Stimulated activated naive CD4-positive, alpha-beta T cell treated with Interleukin-2 at 50 U/mL for 16 hours (primary cell): ENCODE measurements at regions not wholly inside any gene's neighbourhood (a gene's known extent, or its start where the extent isn't known, plus 50 kb on each side); places are given as distances from the start of the nearest gene placed in this dataset.
"Not testable (repeated sequence)": the region's sequence is repeated elsewhere in the genome, so short reads cannot be mapped to it uniquely, and the experiment has no call there.

ENCODE experiments used
- DNase-seq: peaks from one replicate; lab custom pipeline; 2025; lab: John Stamatoyannopoulos, UW

DNA sequence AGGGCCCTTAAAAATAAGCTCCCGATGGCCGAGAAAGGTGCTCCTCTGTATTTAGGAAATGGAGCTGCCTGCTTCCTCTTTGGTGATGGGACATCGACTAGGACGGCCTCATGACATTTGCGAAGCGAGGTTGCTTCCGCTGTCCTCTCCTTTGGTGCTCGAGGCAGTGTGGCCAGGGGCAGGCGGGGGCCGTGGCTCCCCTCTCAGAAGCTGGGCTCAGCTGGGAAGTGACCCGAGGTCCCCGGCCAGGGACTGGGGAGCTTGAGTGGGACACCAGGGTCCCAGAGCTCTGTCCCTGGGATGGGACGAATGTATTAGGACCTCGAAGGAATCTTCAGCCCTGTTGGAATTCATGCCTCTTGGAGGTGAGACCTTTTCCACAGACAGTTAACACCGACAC is 151.1 kb downstream of the CTTN start:
- no peak for DNase-seq

DNA sequence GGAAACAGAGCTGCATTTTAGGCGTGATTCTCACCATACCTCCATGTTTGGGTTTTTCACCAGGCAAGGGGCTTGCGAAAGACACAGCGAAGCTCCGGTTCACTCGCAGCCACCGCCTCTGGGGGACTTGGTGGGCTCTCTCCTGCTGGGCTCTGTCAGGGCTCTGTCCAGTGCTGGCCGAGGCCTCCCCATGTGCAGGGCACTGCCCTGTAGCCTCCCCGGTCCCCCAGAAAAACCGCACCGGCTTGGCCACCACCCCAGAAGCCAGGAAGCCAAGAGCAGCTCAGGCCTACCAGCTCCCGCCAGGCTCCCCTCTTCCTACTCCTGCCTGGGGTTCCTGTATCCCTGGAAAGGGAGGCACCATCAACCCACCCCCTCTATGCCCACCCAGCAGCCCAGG is 151.5 kb downstream of the CTTN start:
- DNase-seq, result no peak

DNA sequence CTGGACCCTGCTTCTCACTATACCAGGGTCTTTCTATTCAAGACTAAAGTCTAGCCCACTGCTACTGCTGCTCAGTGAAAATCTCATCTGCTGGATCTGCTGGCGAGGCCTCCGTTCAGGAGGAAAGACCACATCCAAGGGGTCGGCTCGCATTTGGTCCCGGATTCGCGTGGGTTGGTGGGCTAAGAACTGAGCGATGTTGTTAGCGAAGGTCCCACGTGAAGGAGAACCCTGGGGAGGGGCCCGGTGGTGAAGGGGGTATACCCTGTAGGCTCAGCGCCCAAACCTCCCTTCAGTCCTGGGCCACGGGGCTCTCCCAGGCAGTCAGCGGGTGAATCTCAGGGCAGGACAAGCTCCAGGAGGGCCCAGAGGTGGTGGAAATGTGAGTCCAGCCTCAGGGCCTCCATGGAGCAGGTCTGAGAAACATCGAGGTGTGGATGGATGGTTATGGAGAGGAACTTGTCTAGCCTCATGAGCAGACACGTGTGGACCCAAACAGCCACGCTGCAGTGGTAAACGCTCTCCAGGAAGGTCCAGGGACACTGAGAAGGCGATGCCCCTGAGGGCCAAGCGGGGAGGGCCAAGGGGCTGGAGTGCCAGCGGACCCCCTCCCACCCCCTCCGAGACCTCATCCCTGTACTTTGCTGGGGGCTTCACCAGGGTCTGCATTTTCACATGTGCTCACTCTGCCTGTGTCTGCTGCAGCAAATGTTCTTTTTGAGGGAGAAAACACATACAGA is 152.3 kb downstream of the CTTN start:
- DNase-seq, result no peak

DNA sequence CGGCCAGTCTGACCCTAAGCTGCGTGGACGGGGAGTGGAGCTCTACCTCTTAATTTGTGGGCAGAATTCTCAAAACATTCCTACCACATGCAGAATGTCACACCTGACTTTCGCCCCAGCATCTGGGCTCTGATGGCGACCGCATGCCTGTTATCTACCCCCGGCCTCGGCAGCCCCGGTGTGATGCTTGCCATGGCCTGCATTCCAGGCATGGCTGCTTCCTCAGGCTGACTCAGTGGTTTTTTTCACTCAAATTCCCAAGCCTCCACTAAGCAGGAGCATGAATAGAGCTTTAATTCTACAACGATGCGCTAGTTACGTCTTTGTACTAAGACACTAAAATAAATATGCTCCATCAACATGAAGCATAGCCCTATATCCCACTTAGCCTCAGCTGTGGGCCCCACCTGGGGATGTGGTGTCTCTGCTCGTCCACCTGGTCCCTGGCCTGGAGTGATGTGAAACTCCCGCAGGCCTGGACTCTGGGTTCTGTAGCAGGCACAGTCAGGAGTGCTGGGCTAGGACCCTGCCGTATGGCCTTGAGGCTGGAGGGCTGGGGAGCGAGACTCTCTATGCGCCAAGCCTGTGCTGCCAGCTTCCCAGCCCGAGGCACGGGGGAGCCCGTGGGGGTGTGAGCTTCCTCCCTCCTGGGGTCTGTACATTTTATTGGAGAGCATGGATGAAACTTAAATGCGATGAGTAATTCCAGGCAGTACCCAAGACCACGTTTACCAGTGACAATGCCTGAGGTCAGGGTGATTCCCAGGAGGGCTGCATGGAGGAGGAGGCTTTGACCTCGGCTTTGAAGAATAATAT is 153.2 kb downstream of the CTTN start:
- no peak for DNase-seq

DNA sequence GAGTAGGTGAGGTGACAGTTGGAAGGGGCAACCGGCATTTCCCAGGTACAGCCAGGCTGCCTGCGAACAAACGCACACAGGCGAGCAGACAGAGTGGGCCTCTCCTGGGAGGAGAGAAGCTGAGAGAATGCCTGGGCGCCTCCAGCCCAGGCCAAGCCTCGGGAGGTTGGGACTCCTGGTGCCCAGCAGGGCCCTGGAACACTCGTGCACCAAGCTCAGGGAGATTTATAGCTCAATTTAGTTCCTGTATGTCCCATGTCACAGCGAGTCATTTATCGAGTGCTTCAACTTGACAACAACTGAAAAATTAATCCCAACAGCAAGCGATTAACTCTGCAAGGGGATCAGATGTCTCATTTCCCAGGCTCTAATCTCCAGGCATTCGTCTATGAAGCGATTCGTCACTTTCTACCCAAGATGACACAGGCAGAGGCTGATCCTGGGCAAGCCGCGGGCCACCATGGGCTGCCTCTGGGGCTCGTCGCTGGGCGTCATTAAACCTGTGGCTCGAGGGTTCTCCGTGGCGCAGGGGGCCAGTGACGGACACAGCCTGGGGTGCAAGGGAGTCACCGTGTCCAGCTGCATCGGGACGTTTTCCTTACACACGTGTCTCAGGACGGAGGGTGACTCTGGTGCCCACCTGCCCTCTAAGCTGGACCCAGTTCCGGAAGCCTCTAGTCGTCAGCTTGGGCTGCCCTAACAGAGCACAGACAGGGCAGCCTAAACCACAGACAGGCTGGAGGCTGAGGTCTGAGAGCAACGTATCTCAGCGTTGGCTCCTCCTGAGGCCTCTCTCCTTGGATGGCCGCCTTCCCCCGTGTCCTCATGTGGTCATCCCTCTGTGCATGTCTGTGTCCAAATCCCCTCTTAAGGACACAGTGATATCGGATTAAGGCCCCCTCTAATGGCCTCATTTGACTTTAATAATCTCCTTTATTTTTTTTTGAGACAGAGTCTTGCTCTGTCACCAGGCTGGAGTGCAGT is 154.1 kb downstream of the CTTN start:
- no peak for DNase-seq

DNA sequence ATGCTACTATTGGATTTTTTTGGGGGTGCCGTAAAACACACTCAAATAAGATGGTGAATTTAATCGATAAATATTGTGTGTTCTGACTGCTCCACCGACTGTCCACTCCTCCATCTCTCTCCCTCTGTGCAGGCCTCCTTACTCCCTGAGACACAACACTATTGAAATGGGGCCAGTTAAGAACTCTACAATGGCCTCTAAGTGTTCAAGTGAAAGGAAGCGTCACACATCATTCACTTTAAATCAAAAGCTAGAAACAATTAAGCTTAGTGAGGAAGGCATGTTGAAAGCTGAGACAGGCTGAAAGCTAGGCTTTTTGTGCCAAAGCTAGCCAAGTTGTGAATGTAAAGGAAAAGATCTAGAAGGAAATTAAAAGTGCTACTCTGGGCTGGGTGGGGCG is 156.7 kb downstream of the CTTN start:
- DNase-seq, result no peak

DNA sequence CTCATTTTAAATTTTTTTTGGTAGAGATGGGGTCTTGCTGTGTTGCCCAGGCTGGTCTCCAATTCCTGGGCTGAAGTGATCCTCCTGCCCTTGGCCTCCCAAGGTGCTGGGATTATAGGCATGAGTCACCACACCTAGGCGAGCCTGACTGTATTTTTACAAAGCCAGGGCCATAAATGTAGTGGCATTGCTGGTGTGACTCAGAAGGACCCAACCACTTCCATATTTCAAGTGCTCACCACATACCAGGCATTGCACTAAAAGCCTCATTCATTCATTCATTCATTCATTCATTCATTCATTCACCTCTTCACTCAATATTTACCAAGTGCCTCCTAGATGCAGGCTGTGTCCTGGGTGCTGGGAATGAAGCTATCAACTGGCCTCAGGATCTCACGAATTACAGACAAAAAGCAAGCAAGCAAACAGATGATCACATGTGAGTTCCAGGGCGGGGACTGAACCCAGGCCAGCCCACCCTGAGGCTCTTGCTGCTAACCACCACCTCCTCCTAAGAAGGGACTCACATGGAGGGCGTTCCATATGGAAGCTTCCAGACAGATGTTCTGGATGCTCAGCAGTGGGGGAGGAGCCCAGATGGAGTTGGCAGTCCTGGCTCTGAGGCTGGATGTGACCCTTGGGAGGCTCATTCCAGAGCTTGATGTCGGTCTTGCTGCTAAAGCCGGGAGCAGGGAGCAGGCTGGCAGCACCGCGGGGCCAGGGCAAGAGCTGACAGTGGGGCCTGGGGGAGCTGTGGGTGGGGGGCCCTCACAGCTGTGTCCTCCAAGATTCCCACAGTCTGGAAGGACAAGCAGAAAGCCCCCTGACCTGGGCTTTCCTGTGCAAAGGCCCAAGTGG is 158.8 kb downstream of the CTTN start:
- DNase-seq, result no peak

DNA sequence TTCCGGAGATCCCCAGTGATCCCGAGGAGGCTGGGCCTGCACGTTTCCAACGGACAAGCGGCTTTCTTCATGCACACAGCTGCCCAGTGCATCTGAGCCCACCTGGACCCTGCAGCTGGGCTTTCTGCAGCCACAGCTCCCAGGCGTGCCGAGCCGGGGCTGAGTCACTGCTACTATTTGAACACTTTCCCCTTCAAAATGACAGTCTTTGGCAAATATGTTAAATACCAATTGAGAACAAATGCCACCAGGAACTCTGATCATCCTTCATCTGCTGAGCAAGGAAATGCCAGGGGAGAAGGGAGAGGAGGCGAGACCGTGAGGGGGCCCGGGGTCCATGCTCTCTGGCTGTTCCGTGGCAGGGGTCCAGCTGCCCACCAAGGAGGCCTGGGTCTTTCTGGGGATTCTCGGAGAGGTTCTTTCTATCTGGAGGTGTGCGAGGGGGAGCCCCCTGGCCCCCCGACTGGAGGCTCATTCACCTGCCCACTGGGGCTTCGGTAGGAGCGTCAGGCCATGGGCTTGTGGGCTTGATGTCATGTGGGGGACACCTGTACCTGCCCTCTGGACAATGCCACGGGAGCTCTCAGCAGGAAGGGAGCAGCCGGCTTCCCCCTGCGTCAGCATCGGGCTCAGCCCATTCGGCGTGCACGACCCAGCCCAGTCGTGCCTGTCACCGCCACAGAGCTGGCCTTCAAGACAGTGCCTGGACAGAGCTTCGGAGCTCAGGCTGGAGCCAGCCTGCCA is 159.6 kb downstream of the CTTN start:
- no peak for DNase-seq

DNA sequence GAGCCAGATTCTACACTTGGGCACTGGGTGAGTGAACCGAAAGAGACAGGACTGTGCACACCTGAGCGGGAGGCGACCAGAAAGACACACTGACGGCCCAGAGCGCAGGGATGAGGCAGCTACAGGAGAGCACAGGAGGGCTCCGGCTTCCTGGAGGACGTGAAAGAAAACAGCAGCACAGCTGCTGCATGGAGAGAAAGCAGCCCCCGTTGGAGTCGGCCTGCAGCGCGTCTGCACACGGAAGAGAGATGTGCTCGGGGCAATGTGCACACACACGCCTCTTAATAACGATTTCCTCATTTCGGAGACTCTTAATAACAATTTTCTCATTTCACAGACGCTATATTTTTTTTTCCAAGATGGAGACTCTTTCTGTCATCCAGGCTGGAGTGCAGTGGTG is 160.4 kb downstream of the CTTN start:
- DNase-seq, result no peak

DNA sequence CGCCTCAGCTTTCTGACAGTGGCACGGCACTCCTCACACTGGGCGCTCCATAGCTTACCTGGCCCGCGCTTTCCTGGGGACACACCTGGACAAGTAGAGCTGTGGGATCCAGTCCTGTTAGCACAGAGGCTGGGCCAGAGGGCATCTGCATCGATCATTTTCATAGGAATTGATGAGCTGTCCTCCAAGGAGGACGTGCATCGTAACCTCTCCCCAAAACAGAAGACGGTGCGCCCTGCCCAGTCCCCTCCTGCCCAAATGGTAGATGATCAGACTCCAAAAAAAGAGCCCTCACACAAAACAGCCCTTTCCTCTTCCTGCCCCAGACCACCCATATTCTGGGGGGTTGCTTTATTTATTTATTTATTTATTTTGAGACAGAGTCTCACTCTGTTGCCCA is 161.2 kb downstream of the CTTN start:
- no peak for DNase-seq

DNA sequence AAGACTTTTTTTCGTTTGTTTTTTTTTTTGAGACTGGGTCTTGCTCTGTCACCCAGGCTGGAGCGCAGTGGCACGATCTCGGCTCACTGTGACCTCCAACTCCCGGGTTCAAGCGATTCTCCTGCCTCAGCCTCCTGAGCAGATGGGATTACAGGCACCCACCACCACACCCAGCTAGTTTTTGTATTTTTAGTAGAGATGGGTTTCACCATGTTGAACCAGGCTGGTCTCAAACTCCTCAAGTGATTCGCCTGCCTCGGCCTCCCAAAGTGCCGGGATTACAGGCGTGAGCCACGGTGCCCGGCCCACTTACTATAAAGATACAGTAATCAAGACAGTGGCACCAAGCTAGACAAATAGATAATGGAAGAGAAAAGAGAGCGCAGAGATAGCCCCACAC is 162.3 kb downstream of the CTTN start:
- not testable (repeated sequence) for DNase-seq

DNA sequence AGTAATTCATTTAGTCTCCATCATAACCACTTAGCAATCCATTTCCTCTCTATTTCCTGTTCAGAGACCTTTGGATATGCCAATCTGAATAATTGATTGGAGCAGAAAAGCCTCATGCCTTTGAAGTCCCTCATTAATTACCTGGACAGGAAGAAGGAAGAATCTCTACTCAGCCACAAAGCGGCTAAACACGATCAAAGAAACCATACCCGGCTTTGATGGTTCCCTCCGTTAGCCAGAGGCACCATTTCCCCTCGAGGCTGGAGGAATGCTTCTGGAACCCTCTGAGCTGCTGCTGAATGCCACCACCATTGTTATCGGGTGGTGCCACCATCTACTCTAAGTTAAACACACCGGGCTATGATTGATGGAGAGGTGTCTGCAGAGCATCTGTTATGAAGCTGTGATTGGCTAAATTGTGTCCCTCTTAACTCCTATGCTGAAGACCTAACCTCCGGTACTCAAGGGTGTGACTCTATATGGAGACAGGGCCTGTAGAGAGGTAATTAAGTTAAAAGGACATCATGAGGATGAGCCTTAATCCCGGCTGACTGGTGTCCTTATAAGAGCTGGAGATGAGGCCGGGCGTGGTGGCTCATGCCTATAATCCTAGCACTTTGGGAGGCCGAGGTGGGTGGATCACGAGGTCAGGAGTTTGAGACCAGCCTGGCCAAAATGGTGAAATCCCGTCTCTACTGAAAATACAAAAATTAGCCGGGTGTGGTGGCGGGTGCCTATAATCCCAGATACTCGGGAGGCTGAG is 168.6 kb downstream of the CTTN start:
- no peak for DNase-seq

DNA sequence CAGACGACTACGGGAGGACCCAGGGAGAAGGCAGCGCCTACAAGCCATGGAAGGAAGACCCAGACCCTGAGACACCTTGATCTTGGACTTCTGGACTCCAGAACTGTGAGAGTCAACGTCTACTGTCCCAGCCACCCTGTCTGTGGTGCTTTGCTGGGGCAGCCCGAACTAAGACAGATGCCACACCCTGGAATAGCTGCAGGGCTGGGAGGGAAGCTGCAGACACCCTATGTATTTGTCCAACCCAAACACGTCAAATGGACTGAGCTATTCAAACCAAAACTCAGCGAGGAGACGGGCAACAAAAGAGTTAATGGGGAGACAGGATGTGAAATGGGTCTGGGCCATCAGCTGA is 169.3 kb downstream of the CTTN start:
- no peak for DNase-seq

DNA sequence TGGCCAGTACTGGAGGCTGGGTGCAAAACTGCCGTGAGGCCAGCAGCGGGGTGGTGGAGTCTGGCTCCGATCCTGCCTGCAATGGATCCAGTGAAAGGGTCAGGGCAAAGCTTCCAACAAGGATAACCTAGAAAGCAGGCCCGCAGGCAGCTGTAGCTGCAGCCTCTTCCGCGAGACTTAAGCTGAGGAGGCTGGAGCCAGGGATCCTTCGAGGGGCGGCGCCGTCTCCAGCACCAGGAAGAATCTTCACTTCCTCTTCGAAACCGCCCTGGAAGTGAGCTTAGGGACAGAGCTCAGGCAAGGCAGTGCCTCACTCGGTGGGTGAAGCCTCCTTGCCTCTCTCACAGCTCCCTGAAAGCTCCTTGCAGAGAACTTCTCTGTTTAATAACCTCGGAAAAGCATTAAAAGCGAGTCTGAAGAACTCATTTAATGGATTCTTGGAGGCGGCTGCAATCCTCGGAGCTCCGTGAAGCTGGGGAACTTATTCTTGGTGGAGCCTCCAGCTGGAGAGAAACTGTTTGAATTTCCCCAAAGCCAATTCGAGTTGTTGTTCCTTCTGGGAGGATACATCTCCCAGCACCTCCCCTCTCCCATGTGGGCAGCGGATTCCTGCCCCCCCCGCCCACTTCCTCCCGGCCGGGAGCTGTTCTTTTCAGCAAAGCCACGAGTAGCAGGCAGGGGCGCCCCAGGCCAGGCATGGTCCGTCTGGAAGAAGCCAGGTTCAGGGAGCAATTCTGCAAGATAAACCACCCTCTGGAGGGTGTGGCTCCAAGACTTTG is 169.9 kb downstream of the CTTN start:
- no peak for DNase-seq

DNA sequence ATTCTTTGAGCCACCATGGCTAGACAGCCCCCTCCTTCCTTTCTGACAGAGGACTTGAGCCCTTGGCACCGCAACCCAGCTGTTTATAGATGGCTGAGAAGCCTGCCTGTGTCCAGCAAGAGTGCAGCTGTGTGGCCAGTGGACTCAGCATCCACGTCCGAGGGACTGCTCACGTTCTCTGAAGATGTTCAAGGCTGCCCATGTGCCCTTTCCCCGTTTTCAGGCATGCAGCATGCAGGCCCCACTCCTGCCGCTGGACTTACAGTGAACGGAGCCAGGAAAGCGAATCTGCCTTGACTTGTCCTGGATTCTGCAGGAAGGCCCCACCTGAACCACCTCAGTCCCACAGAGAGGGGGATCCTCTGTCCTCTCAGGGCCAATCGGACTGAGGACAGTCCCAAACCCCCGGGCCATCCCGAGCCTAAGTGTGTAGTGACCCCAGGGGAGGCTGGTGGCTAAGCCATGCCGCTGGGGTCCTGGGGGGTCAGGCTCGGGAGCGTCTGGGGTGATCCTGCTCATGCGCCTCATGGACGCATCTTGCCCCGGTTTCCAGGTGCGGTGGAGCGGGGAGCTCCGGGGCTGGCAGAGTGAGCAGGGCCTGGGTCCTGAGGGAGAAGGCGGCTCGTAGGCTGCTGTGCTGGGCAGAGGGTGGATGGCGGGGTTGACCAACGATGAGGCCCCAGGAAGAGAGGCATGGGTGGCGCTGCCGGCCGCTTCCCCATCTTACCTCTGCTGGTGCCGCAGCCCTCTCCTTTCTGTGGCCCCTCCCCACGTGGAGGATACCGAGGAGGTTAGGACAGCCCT is 170.7 kb downstream of the CTTN start:
- DNase-seq, result no peak

DNA sequence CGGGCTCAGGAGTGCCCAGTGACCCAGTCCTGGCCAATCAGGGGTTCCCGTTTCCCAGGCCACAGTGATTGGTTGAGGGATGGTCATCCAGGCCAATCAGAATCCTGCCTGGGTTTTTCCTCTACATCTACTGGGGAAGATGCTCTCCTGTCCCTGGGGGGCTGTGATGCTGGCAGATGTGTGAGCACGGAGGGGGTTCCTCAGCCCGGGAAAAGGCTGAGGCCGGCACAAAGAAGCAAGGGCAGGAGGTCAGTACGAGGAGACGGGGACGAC is 171.2 kb downstream of the CTTN start:
- no peak for DNase-seq

DNA sequence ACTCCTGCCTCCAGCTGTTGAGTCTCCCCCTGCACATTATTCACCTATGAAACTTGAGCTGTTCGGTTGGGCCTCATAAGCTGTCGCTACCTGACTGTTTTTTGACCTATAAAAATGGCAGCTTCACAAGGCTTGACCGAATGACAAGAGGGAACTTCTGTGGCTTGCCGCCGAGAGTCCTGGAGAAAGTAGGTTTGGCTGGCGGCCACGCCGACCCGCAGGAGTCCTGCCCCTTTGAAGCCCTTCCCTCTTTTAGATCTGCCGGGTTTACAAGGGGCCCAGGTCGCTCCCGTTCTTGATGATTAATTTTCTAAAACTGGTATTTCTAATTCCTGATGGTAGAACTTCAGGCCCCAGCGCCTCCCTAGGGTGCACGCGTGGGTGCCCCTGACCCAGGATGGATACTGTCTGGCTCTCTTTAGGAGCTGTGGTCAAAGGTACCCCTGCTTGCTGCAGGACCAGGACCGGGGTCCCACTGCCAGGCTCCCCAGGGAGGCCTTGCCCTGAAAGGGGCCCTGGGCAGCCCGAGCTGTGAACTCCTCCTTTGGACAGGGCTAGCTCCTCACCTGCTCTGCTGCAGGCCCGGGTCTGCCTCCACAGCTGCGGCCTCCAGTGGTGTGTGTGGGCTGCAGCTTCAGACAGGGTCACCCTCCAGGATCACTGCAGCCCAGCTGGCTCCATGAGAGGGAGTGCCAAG is 171.8 kb downstream of the CTTN start:
- DNase-seq, result no peak
